ENCODE measurements at regions not wholly inside any gene's neighbourhood (a gene's known extent, or its start where the extent isn't known, plus 50 kb on each side); places are given as distances from the start of the nearest gene placed in this dataset.

DNA sequence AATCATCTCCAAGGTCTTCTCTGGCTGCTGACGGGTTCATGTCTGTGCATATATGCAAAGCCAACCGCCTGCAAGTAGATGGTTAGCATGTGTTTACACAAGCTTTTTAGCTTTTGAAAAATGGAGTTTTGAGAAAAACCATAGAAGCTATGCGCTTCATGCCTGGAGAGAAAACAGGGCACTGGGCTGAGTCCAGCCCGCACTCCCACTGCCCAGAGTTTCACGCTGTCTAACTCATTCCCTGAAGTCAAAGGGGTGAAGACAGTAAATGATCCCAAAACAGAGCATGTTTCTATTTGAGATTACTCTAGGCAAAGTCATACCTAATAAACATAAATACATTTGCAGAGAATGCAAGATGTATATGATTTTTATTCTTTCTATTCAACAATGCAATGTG is 278.8 kb downstream of the IRX2 start:
- Mint-ChIP-seq H3K27me3 (ENCODE audit: low read depth, poor library complexity) (peaks cover 14% of the 10 kb centered on the region), H3K9me3 (peaks cover 11% of the 10 kb centered on the region)

DNA sequence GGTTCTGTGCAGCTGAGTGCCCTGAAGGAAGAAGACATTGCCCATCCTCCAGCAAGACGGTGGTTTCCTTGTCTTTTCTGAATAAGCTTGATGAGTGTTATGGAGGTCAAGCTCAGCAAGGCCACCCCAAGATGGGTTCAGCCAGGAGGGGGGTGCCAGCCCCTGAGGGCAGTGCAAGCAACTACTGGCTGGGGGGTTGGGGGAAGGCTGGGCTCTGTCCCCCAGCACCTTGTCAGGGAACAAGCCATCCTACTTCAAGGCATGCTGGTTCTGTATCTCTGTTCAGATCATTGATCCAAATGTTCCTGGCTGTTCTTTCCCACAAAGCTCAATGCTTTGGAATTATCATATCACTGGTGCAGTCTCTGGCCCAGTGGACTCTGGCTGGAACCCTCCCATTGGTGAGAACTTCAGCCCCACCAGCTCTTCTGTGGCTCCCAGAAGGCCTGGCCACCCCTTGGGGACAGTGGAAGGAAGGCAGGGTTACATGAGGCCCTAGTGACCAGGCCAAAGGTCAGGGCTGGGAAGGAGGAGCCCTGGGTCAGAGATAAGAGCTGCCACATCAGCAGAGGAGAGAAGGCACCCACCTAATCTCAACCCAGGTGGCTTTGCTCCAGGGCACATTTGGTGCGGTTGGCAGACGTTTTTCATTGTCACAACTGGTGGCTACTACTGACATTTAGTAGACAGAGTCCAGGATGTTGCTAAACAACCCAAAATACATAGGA is 280.2 kb downstream of the IRX2 start:
- H3K9me3 Mint-ChIP-seq, result peaks cover 11% of the 10 kb centered on the region
- TF ChIP-seq, protein P1, sequence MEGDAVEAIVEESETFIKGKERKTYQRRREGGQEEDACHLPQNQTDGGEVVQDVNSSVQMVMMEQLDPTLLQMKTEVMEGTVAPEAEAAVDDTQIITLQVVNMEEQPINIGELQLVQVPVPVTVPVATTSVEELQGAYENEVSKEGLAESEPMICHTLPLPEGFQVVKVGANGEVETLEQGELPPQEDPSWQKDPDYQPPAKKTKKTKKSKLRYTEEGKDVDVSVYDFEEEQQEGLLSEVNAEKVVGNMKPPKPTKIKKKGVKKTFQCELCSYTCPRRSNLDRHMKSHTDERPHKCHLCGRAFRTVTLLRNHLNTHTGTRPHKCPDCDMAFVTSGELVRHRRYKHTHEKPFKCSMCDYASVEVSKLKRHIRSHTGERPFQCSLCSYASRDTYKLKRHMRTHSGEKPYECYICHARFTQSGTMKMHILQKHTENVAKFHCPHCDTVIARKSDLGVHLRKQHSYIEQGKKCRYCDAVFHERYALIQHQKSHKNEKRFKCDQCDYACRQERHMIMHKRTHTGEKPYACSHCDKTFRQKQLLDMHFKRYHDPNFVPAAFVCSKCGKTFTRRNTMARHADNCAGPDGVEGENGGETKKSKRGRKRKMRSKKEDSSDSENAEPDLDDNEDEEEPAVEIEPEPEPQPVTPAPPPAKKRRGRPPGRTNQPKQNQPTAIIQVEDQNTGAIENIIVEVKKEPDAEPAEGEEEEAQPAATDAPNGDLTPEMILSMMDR (IDR thresholded peaks at IDR 0.05), result no peak
- H3K27me3 Mint-ChIP-seq (ENCODE audit: low read depth, poor library complexity), result peaks cover 19% of the 10 kb centered on the region
- H3K4me3 Mint-ChIP-seq, result no peak overlapping the region
- no peak overlapping the region for H3K27ac Mint-ChIP-seq
- no peaks in the 10 kb centered on the region for H3K36me3 Mint-ChIP-seq (ENCODE audit: low read depth)
- no peak for DNase-seq
- H3K4me1 Mint-ChIP-seq, result peaks cover 3% of the 10 kb centered on the region

More for the DNA sequence above, 278.8 kb downstream of the IRX2 start:
- Mint-ChIP-seq H3K4me1 (no peaks in the 10 kb centered on the region), H3K4me3 (no peak overlapping the region), H3K27ac (no peak overlapping the region), H3K36me3 (ENCODE audit: low read depth) (no peaks in the 10 kb centered on the region)
- DNase-seq, result no peak
- TF ChIP-seq, protein P1 (IDR thresholded peaks at IDR 0.05), result no peak

DNA sequence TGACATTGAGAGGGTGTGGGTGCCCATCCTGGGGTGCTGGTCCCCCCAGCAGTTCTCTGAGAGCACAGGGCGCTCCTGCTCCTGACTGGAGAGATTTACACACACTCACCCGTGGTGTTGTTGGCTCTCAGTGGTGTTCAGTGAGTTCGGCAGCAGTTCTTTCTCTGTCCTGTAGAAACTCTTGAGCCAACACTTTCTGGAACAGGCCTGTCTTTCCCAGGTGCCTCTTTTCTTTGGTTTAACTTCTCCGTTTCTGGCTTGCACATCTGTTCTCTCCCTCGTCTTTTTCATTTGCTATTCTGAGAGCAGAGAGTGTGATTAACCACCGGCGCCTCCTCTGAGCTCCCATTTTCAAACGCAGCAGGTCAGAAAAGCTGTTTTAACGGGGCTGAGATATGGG is 284.5 kb downstream of the IRX2 start:
- Mint-ChIP-seq H3K4me3 (no peak overlapping the region), H3K27ac (no peak overlapping the region), H3K27me3 (ENCODE audit: low read depth, poor library complexity) (peaks cover 15% of the 10 kb centered on the region), H3K9me3 (peaks cover 11% of the 10 kb centered on the region), H3K4me1 (peaks cover 22% of the 10 kb centered on the region), H3K36me3 (ENCODE audit: low read depth) (no peaks in the 10 kb centered on the region)
- no peak for DNase-seq
- TF ChIP-seq, protein P1 (IDR thresholded peaks at IDR 0.05), result no peak

DNA sequence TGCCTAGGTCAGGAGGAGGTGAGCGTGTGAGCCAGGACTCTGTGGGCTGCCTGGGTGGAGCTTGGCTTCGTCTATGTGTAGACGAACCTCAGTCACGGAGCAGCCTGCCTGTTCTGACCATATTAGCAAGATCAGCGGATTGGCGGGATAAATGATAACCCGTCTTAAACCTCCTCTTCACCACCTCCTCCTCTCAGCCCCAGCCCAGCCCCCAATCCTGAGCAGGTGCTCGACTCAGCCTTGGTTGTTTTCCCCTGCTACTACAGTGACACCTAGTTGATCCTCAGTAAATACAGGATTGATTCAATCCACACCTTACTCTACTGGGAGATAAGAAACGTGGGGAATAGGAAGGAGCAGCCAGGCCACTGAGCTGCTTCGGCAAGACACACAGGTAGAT is 286.1 kb downstream of the IRX2 start:
- no peak for DNase-seq
- TF ChIP-seq, protein P1 (IDR thresholded peaks at IDR 0.05), result no peak
- Mint-ChIP-seq H3K4me1 (peaks cover 22% of the 10 kb centered on the region), H3K27me3 (ENCODE audit: low read depth, poor library complexity) (peaks cover 19% of the 10 kb centered on the region), H3K27ac (no peak overlapping the region), H3K36me3 (ENCODE audit: low read depth) (no peaks in the 10 kb centered on the region), H3K4me3 (no peak overlapping the region), H3K9me3 (peaks cover under 1% of the 10 kb centered on the region)

DNA sequence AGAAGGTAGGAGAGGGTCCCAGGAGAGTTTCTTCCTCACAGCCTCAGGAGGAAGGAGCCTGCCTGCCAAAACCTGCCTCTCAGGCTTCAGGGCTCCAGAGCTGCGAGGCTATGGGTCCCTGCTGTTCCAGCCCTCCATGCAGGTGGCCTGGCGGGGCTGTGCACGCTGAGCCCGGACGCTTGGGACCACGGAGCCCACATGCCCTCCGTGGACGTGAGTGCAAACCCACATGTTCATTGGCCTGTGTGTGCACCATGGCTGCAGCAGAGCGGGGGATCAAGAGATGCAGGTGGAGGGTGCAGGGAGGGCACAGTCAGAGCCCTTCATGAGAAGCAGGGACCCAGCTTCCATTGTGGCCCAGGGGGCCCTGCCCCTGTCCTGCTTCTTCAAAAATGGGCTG is 287.3 kb downstream of the IRX2 start:
- Mint-ChIP-seq H3K4me1 (peaks cover 32% of the 10 kb centered on the region), H3K4me3 (no peak overlapping the region), H3K27ac (no peak overlapping the region), H3K27me3 (ENCODE audit: low read depth, poor library complexity) (peaks cover 21% of the 10 kb centered on the region), H3K36me3 (ENCODE audit: low read depth) (no peaks in the 10 kb centered on the region), H3K9me3 (no peaks in the 10 kb centered on the region)
- TF ChIP-seq, protein P1 (IDR thresholded peaks at IDR 0.05), result no peak
- no peak for DNase-seq
